HepG2 (cell line): ENCODE measurements at regions not wholly inside any gene's neighbourhood (a gene's known extent, or its start where the extent isn't known, plus 50 kb on each side); places are given as distances from the start of the nearest gene placed in this dataset.

Experiments used
- ATAC-seq: fragments of 200-7000 bp; cut with Tn5 transposase; 3 replicates; pipeline ENCODE4 v1.9.1; 2020; ENCODE audit warnings: mild to moderate bottlenecking, moderate library complexity
- BruUV-seq: library from RNA; stranded (reverse); fragments of 400-500 nt; replicated peaks from 2 replicates; lab custom pipeline; 2021; lab: Mats Ljungman, UMichigan
- CTCF ChIA-PET: fragments of 300-600 bp; formaldehyde crosslinking; extraction: SDS; loops from one replicate; lab custom pipeline; 2021; ENCODE audit warnings: low total read pairs, inconsistent platforms, low intra/inter-chr PET ratio; lab: Yijun Ruan, JAX
- POLR2A ChIA-PET: fragments of 350-600 bp; sonication (Branson Sonifier 250); formaldehyde crosslinking; loops from one replicate; lab custom pipeline; 2020; ENCODE audit warnings: antibody characterized with exemption, inconsistent platforms; lab: Yijun Ruan, JAX
- DNase-seq: peaks from one replicate; pipeline ENCODE4 v3.0.0-alpha.2; 2015; ENCODE audit warnings: low spot score
- FAIRE-seq: peaks from 3 replicates; lab custom pipeline; 2011; peaks lifted over from hg19 to GRCh38; lab: Jason Lieb, UNC
- H2AFZ ChIP-seq: one replicate; pipeline ENCODE4 v1.6.1; 2011; ENCODE audit warnings: low read length, inconsistent platforms
- H3K27ac ChIP-seq: fragments of 300-600 bp; 3 replicates; pipeline ENCODE4 v1.8.0; 2011; ENCODE audit warnings: mixed run types, mild to moderate bottlenecking, mixed read lengths, low read length, inconsistent platforms; ENCODE audit not compliant: insufficient read depth; ENCODE audit errors: extremely low read length
- H3K27me3 ChIP-seq, 2 experiments: fragments of 200-600 bp in 1 of 2; 2 replicates in 1 of 2; 3 replicates in 1 of 2; pipeline versions ENCODE4 v1.6.0 to v1.8.0; 2011; ENCODE audit warnings: low read length in 2 of 2, mild to moderate bottlenecking in 2 of 2, moderate library complexity in 2 of 2, inconsistent platforms in 1 of 2; ENCODE audit not compliant: insufficient read depth in 2 of 2, control insufficient read depth in 1 of 2
- H3K36me3 ChIP-seq, 2 experiments: fragments of 200-600 bp in 1 of 2; replicated peaks in 1 of 2; 2 replicates in 1 of 2; 3 replicates in 1 of 2; pipeline versions ENCODE4 v1.5.1 to v1.8.0; 2011; ENCODE audit warnings: low read length in 2 of 2, inconsistent platforms in 1 of 2; ENCODE audit not compliant: insufficient read depth in 2 of 2, control insufficient read depth in 1 of 2
- H3K4me1 ChIP-seq: 2 replicates; pipeline ENCODE4 v1.5.1; 2012; ENCODE audit warnings: low read length, inconsistent platforms; ENCODE audit not compliant: insufficient read depth
- H3K4me2 ChIP-seq: 2 replicates; pipeline ENCODE4 v1.6.0; 2011; ENCODE audit warnings: low read depth, low read length, inconsistent platforms
- H3K4me3 ChIP-seq, 3 experiments: fragments of 200-600 bp in 1 of 3; sonication (generic), shearing (Covaris generic) in 1 of 3; replicated peaks in 1 of 3; 2 replicates each; pipeline ENCODE4 v1.5.1; 2011 to 2016; ENCODE audit warnings: low read length in 3 of 3, inconsistent platforms in 2 of 3, low read depth in 2 of 3, mild to moderate bottlenecking in 2 of 3, control low read depth in 1 of 3, mixed read lengths in 1 of 3; ENCODE audit not compliant: insufficient read depth in 1 of 3
- H3K79me2 ChIP-seq: one replicate; pipeline ENCODE4 v1.6.1; 2011; ENCODE audit warnings: low read length, inconsistent platforms; ENCODE audit not compliant: insufficient read depth
- H3K9ac ChIP-seq: 2 replicates; pipeline ENCODE4 v1.6.0; 2011; ENCODE audit warnings: mild to moderate bottlenecking, low read depth, low read length, inconsistent platforms; ENCODE audit not compliant: insufficient read depth
- H3K9me3 ChIP-seq: 2 replicates; pipeline ENCODE4 v1.5.1; 2012; ENCODE audit warnings: mild to moderate bottlenecking, low read length
- H4K20me1 ChIP-seq: 2 replicates; pipeline ENCODE4 v1.6.0; 2011; ENCODE audit warnings: inconsistent platforms, mild to moderate bottlenecking, low read length, moderate library complexity; ENCODE audit not compliant: insufficient read depth
- ATF4 ChIP-seq, 2 experiments: fragments of 450-650 bp in 1 of 2; sonication (generic) in 1 of 2; formaldehyde crosslinking; IDR thresholded peaks; 2 replicates each; pipeline versions ENCODE4 v1.5.0 to v1.8.0; 2020 to 2022; ENCODE audit warnings: mild to moderate bottlenecking in 1 of 2, missing genetic modification reagents in 1 of 2
- HNRNPH1 ChIP-seq: fragments of 200-400 bp; formaldehyde crosslinking; optimal IDR thresholded peaks from 2 replicates; pipeline ENCODE3; 2017; ENCODE audit warnings: mild to moderate bottlenecking, low read depth, low read length
- HOXA3 ChIP-seq: sonication (generic); formaldehyde crosslinking; IDR thresholded peaks from 2 replicates; pipeline ENCODE4 v1.5.0; 2020; ENCODE audit warnings: missing genetic modification reagents
- IRX3 ChIP-seq: sonication (generic); formaldehyde crosslinking; IDR thresholded peaks from 2 replicates; pipeline ENCODE4 v1.8.1; 2023; ENCODE audit warnings: mild to moderate bottlenecking, low read depth, missing genetic modification reagents, borderline replicate concordance
- MYC ChIP-seq: sonication (generic); formaldehyde crosslinking; IDR thresholded peaks from 2 replicates; pipeline ENCODE4 v1.9.0; 2021; ENCODE audit warnings: missing genetic modification reagents, borderline replicate concordance
- MZF1 ChIP-seq: sonication (generic); formaldehyde crosslinking; IDR thresholded peaks from 2 replicates; pipeline ENCODE4 v1.8.1; 2023; ENCODE audit warnings: mild to moderate bottlenecking, missing genetic modification reagents, borderline replicate concordance
- PHF21A ChIP-seq: sonication (generic); formaldehyde crosslinking; IDR thresholded peaks from 2 replicates; pipeline ENCODE4 v1.5.0; 2020; ENCODE audit warnings: mild to moderate bottlenecking, missing genetic modification reagents
- RFX1 ChIP-seq: fragments of 450-650 bp; IDR thresholded peaks from 2 replicates; pipeline ENCODE4 v1.6.1; 2017
- SRSF4 ChIP-seq: fragments of 200-400 bp; formaldehyde crosslinking; IDR thresholded peaks from one replicate; pipeline ENCODE4 v1.6.1; 2018; ENCODE audit warnings: mild to moderate bottlenecking, low read depth, low read length, moderate library complexity; ENCODE audit not compliant: poor library complexity, severe bottlenecking
- THAP11 ChIP-seq: IDR thresholded peaks from 2 replicates; pipeline ENCODE4 v1.6.1; 2016; ENCODE audit warnings: missing biosample characterization, missing genetic modification reagents
- ZBTB34 ChIP-seq: sonication (generic); formaldehyde crosslinking; IDR thresholded peaks from 2 replicates; pipeline ENCODE4 v1.8.0; 2022; ENCODE audit warnings: mild to moderate bottlenecking, missing genetic modification reagents
- ZNF18 ChIP-seq: sonication (generic); formaldehyde crosslinking; IDR thresholded peaks from 2 replicates; pipeline ENCODE4 v1.8.0; 2022; ENCODE audit warnings: mild to moderate bottlenecking, missing genetic modification reagents; ENCODE audit not compliant: insufficient replicate concordance
- ZNF20 ChIP-seq: sonication (generic); formaldehyde crosslinking; IDR thresholded peaks from 2 replicates; pipeline ENCODE4 v1.4.0; 2020; ENCODE audit warnings: mild to moderate bottlenecking, moderate library complexity, missing genetic modification reagents
- ZNF207 ChIP-seq: fragments of 450-650 bp; IDR thresholded peaks from 2 replicates; pipeline ENCODE4 v1.6.1; 2016; ENCODE audit warnings: antibody characterized with exemption, borderline replicate concordance
- ZNF703 ChIP-seq: sonication (generic); formaldehyde crosslinking; IDR thresholded peaks from 2 replicates; pipeline ENCODE4 v1.5.1; 2020; ENCODE audit warnings: missing genetic modification reagents, mild to moderate bottlenecking, moderate library complexity, borderline replicate concordance
- ZNF772 ChIP-seq: sonication (generic); formaldehyde crosslinking; IDR thresholded peaks from 2 replicates; pipeline ENCODE4 v1.5.0; 2020; ENCODE audit warnings: mild to moderate bottlenecking, missing genetic modification reagents
- WGBS: methylation state at CpG from one replicate; pipeline ENCODE4 v1.1.6; 2017; ENCODE audit warnings: low lambda C conversion rate; 5-methylcytosine and 5-hydroxymethylcytosine counted together
- in situ Hi-C: cut with HindIII; loops from 2 replicates; pipeline ENCODE4 v1.10.0; 2017; ENCODE audit warnings: low pct_unique_long_range_greater_than_20kb; ENCODE audit not compliant: extremely low pct_ligation_motif_present
- intact Hi-C: fragments of 100-400 bp; cut with micrococcal nuclease; formaldehyde crosslinking; loops from one replicate; pipeline ENCODE4 v1.10.0; 2022; ENCODE audit not compliant: unreplicated experiment

GRCh38 chr13:34369931-34370330, 552.0 kb downstream of the RFC3 start (continued):
- TF ChIP-seq HNRNPH1 (no peak), ZNF18 (CRISPR knock-in tag) (no peak), ZNF207 (no peak), ATF4 (CRISPR knock-in tag; IDR thresholded peaks at IDR 0.05) (no peak), SRSF4 (no peak), MZF1 (no peak), PHF21A (no peak), RFX1 (no peak), MYC (CRISPR knock-in tag) (no peak)

- Histone ChIP-seq H3K27ac (no peak overlapping the region), H3K4me2 (no peak overlapping the region)
- no peak for TF ChIP-seq HOXA3 (CRISPR knock-in tag)
- no peak for TF ChIP-seq IRX3 (CRISPR knock-in tag)
- TF ChIP-seq ZBTB34, result no peak
- TF ChIP-seq ZNF20 (CRISPR knock-in tag), result no peak
- no peak for TF ChIP-seq THAP11 (CRISPR knock-in tag)
- no peak for TF ChIP-seq HNRNPH1
- TF ChIP-seq ZNF772 (CRISPR knock-in tag), result no peak
- no peak for TF ChIP-seq ZNF703 (CRISPR knock-in tag)
- TF ChIP-seq, all 625 proteins: peak for 0
- no peak for ATAC-seq
- 7% methylated on average over 2 of the region's 2 CpGs for WGBS
- FAIRE-seq, result no peak
- ChIA-PET CTCF (no interaction called here), POLR2A (no interaction called here)
- no peaks in the 10 kb centered on the region for H3K27me3 ChIP-seq
- in situ Hi-C loops (no loop called here), intact Hi-C loops (no loop called here)
- no peaks in the 10 kb centered on the region for H3K79me2 ChIP-seq
- no peak for DNase-seq
- H3K36me3 ChIP-seq, result no peaks in the 10 kb centered on the region
- BruUV-seq, result no TSS peak
- no peaks in the 10 kb centered on the region for H4K20me1 ChIP-seq
- no peaks in the 10 kb centered on the region for H3K9me3 ChIP-seq
- no peak overlapping the region for H2AFZ ChIP-seq
- no peaks in the 10 kb centered on the region for H3K4me1 ChIP-seq
- H3K9ac ChIP-seq, result no peak overlapping the region
- no peak overlapping the region for H3K4me3 ChIP-seq
Observed at GRCh38 chr13:34371108-34371507, 553.2 kb downstream of the RFC3 start.
